Heart left ventricle (tissue), 13 donors: ENCODE measurements at regions not wholly inside any gene's neighbourhood (a gene's known extent, or its start where the extent isn't known, plus 50 kb on each side); places are given as distances from the start of the nearest gene placed in this dataset.

Source experiments
- CTCF ChIP-seq, 12 donors: fragments of 200-600 bp; sonication (generic) in 4 of 12; IDR thresholded peaks; one replicate each; pipeline versions ENCODE4 v1.5.0 to v1.8.0; 2018 to 2022; ENCODE audit warnings: antibody characterized with exemption in 12 of 12, mild to moderate bottlenecking in 5 of 12
- POLR2A ChIP-seq, 2 donors: fragments of 450-650 bp; IDR thresholded peaks; one replicate each; pipeline ENCODE4 v1.6.1; 2017; ENCODE audit warnings: antibody characterized with exemption in 2 of 2, mild to moderate bottlenecking in 2 of 2, moderate library complexity in 2 of 2
- donor health status: ischemic (EF 13 %, LVEDD 7.1; RV severe dilation, severe dysfunction).
- donor health status: DM: no; HTN: yes; CAD: no.
- donor health status: DM: no; HTN: no; CAD: no.
- donor health status: ischemic (EF 25% LVEDD 6.9; RV normal size, moderate dysfunction).
- donor health status: ischemic (EF 25% LVEDD 5.7; RV mildly dilated, moderate dysfunction).
- donor health status: ischemic (EF 35%, LVEDD 5.7; RV mildly dilated, moderate dysfunction).
- donor health status: nonischemic (EF 11% LVEDD 7.7; RV severe dilation, severe dysfunction).
- donor health status: DM: yes; HTN: yes; CAD: no.
- donor health status: PGD.
- donor health status: ischemic (EF 29% LVEDD 5.4; RV normal size, mild dysfunction).
- donor health status: nonischemic (EF 23%, LVEDD 6.1; RV moderate dilation, normal function).

GRCh38 chr3:159170436-159171003 lies 368.7 kb downstream of the MFSD1 start:
- no peak for TF ChIP-seq CTCF (IDR thresholded peaks at IDR 0.05)
- TF ChIP-seq POLR2A (IDR thresholded peaks at IDR 0.05): no peak
